Renal pelvis (tissue), 1 donor: ENCODE measurements at regions not wholly inside any gene's neighbourhood (a gene's known extent, or its start where the extent isn't known, plus 50 kb on each side); places are given as distances from the start of the nearest gene placed in this dataset.
"Not testable (repeated sequence)": the region's sequence is repeated elsewhere in the genome, so short reads cannot be mapped to it uniquely, and the experiment has no call there.

Experiments used
- DNase-seq: peaks from one replicate; pipeline ENCODE4 v3.0.0-alpha.2; 2013

DNA sequence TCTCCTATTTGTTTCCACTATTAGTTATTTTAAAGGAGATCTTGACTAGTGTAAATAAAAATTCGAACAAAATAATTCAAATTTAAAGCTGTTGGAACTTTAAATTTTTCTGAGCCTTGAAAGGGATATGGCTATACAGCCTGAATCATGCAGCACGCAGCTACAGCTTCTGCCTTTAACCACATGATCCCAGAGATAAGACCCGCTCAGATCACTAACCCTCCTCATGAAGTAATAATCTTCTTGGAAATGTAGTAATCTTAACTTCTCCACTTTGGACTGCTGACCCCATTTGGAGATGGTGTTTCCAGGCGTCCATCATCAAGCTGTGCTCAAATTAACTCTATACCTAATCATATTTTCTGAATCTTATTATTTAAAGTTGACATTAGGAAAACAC lies 336.6 kb downstream of the DSC3 start:
- no peak for DNase-seq

DNA sequence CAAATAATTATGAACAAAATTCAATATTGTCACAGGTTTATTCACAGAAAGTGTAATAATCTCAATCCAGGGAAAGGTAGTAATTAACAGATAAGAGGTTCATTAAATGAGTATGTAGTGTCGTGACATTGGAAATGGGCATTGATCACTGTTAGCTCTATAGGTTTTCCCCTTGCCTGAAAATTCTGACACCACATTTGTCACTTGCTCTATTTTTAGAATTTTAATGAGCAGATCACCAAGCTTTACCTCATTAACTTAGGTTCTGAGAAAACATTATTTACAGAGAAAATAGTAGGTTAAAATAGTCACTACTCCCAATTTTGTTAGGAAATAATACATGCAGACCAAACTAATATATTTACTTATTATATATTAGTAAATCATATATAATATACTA lies 344.0 kb downstream of the DSC3 start:
- no peak for DNase-seq

DNA sequence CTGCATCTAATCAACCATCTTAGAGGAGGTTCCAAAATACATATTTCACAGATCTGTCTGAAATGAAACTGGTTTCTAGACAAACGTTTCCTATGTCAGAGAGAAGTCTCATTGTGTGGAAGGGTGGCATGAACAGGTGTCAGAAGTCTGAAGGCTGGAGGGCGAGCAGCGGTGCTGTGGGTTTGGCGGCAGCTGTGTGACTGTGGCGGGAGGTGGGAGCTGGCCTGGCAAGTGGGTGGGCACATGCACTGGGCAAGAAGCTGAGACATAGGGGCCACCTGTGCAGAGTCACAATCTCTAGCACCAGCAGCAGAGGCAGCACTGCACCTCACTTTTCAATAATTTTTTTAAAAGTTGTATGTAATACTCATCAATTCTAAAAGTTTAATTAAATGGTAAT lies 346.3 kb downstream of the DSC3 start:
- no peak for DNase-seq

DNA sequence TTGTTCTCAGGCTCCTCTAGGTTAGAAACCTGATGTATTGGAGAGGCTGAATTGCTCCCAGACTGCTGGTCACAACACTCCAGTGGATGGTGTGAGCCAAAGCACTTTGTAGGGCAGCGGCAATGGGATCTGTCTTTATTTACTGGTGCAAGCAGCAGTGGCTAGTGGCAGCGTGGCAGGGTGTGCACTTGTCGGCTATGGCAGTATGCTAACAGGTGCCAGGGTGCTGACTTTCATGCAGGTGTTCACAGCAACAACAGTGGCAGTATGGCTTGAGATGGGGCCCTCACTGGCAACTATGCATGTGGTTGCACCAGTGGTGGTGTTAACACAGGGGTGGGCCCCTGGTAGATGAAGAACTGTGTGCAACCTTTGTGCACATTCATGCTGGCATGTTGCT lies 347.8 kb downstream of the DSC3 start:
- no peak for DNase-seq

DNA sequence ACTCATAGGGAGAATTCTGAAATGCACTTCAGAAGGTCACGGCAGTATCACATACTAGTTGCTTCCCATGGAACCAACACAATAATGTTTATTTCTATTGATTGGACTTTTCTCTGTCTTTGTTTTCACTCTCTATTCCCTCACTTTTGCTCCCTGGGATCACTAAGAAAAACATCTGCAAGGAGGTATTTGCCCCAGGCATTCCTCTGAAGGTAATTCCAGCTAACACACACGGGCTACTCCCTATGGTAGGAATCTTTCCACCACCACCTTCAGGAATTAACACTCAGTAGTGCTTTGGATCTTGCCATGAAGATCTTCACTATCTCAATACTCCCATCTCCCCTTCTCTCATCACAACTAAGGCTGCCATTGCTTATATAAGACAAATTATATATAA lies 353.3 kb downstream of the DSC3 start:
- no peak for DNase-seq

DNA sequence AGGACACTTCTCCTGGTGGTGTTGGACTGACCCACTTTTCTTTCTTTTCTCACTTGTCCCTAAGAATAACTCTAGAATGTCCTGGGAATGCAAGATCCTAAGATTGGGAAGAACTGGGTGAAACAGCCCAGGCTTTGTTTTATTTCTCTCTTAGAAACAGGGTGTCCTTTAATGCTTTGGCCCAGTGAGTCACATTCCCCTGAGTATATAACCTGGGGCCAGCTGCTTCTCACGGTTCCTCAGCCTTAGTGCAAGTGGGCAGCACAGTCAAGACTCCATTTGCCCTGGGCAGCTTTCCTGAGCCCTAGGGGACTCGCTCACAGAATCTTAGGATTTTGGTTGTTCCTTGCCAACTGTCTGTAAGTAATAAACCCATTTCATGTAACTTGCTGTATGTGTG lies 355.0 kb downstream of the DSC3 start:
- DNase-seq = no peak

DNA sequence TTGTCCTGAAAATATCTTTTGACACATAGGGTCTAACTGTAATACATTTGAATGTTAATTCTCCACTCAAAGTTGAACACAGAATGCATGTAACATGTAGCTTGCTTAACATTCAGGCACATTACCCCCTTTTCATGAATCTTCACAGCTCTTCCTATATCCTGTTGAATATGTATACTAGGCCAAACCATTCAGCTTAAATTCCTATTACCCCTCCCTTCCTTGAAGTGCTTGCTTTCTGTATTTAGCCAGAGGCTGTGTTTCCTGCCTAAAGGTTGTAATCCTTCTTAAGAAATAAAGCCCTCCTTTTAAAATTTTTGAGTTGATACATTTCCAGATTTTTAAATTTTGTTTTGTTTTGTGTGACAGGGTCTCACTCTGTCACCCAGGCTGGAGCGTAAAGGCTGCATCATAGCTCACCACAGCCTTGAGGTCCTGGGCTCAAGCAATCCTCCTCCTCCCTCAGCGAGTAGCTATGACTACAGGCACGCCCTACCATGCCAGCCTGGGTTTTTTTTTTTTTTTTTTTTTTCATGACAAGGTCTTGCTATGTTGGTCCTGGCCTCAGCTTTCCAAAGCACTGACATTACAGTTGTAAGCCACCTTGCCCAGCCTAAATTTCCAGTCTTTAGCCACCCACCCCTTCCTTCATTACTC lies 357.6 kb downstream of the DSC3 start:
- no peak for DNase-seq

DNA sequence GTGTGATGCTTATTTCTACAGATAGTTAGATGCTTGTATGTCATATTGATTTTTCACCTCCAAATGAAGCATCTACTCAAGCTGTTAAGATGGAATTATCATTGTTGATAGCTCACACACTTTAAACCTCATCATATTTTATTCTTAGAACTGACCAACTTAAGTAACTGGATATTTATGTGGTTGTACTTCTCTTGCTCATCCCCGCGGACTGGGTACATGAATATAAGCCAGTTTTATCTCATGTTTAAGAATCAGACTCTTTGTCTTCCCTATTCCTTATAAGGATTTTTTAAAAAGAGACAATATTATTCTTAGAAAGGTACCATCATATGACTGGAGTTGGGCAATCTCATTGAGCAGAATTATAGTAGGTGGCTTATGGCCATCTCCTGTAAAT lies 358.7 kb downstream of the DSC3 start:
- DNase-seq = no peak

DNA sequence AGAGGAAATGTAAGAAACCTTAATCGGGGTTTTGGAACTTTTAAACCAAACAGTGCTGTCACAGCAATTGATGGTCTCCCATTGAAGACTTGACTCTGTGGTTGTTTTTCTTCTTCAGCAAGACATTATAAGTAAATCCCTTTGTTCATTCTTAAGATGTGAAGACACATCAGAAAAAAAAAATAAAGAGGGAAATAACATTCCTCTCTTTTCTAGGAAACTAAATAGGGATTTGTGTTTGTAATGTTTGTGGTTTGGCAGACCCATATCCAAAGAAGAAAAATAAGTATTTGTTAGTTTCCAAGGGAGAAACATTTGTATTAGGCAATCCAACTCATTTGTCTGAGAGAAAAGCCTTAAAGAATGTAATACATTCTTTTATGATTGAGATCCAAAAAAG lies 359.9 kb downstream of the DSC3 start:
- DNase-seq = no peak

DNA sequence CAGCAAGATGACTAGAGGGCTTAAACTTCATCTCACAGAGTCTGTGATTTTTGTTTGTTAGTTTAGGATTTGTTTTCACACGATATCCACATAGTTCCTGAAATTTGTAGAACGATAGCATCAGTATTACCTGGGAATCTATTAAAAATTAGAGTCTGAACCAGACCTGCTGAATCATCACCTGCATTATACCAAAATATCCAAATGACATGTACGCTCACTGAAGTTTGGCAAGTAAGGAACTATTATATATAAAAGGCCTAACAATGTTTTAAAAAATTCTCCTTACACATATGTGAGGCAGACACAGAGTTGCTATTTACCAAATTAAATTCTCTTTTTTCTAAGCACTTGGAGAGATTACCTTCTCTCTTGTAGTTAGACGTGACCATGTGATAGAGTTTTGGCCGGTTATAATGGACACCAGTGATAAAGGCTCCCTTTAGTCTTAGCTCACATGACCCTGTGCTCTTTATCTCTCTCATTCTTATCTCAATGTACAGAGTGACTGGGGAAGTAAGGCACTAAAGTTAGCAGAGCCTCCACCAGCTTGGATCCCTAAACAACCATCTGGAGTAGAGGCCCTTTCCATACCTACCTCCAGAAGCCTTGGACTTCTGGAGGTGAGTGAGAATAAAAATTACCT lies 363.1 kb downstream of the DSC3 start:
- no peak for DNase-seq

DNA sequence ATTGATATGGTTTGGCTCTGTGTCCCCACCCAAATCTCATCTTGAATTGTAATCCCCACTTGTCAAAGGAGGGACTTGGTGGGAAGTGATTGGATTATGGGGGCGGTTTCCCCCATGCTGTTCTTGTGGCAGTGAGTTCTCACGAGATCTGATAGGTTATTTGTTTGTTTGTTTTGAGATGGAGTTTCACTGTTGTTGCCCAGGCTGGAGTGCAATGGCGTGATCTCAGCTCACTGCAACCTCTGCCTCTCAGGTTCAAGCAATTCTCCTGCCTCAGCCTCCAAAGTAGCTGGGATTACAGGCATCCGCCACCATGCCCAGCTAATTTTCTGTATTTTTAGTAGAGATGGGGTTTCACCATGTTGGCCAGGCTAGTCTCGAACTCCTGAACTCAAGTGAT lies 364.7 kb downstream of the DSC3 start:
- not testable (repeated sequence) for DNase-seq

DNA sequence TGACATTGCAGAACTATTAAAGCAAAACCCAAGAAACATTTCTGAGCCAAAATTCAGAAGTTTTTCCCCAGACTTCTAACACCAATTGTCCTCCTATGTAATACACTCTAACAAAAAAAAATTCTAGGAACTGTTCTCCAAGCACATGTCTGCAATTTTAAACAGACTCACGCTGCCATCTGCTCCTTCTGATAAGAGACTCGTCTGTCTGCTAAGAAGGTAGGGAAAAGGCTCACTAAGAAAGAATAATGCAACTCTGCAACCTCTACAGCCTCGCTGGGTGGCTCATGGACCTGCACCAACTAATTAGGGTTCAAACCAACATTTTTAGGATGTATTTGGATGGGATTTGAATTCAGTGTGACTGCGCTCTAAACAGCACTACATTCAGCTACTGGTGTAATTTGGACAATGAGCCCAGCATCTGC lies 366.5 kb downstream of the DSC3 start:
- no peak for DNase-seq

DNA sequence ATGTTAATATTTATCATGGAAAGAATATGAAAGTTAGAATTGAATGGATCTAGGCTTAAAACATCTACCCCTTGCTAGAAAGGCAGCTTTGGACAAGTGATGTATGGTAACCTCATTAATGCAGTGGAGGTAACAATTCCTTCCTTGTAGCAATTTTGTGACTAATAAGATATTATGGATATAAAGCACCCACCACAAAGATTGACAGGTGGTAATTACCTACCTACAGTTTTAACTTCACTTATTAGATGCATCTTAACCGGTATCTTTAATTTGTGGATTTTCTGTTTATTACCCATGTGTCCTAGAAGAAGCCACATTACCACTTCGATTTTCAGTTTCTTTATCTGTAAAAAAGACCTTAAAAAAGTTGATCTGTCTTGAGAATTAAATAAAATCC lies 367.0 kb downstream of the DSC3 start:
- no peak for DNase-seq

DNA sequence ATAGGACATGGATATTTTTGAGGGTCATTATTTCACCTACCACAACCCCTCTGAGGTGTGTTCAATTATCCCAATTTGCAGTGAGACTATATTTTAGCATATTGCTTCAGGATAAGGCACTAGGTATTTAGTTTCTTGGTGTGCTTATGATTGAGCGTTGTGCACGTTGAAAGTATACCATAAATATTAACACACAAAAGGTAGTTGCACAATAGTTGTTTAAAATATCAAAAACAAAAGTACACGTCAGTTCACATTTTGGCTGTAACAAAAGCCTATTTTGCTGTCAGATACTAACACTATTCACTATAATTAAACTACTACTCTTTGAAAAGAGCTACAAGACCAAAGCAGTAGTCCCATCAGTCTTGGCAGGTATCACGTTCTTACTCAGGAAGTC lies 367.5 kb downstream of the DSC3 start:
- DNase-seq = no peak

DNA sequence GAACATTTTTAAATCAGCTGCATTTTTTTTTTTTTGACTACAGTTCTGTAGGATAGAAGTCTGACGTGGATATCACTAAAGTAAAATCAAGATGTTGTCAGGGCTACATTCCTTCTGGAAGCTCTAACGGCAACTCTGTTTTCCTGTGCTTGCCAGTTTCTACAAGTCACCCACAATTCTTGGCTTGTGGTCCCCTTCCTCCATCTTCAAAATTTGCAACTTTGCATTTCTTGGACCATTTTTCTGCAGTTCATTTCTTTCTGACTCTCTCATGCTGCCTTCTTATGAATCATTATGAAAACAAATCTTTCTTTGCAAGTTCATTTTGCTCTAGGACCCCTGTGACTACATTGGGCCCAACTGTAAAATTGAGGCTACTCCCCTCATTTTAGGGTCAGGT lies 367.9 kb downstream of the DSC3 start:
- no peak for DNase-seq

DNA sequence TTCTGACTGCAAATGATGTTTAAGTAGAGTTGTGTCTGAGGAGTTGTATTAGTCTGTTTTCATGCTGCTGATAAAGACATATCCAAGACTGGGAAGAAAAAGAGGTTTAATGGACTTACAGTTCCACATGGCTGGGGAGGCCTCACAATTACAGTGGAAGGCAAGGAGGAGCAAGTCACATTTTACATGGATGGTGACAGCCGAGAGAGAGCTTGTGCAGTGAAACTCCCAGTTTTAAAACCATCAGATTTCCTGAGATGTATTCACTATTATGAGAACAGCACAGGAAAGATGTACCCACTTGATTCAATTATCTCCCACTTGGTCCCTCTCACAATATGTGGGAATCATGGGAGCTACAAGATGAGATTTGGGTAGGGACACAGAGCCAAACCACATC lies 370.1 kb downstream of the DSC3 start:
- DNase-seq = not testable (repeated sequence)

DNA sequence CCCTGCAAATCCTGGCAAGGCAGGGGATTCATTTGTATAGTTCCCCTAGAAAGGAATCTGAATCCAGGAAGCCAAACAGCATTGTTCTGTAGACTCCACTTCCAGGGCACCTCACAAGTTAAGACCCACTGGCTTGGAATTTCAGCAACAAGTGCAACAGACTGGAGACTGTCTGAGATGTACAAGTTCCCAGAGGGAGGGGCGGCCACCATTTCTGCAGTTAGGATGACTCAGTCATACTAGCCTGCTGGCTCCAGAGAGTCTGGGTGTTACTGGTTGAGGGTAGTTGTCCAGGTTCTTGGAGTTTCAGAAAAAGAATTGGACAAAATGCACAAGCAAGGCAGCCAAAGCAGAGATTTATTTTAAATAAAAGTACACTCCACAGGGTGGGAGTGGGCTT lies 384.2 kb downstream of the DSC3 start:
- DNase-seq = no peak

DNA sequence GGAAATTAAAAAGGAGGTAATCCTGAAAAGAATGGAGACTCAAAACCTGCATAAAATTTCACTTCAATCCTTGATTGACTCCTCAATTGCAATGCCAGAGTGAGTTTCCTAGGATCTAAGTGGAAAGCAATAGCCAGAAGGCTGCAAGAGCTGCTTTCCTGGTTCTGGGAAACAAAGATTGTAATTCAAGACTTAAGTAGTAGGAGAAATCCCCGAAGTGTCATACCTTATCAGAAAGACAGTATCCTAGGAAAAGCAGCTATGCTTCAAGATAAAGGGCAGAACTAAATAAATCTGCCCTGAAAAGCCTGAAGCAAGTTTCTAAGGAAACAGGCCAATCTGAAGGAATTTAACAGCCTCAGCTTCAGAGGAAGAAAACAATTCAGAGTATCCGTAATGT lies 390.2 kb downstream of the DSC3 start:
- peak; percentile 7 for DNase-seq

DNA sequence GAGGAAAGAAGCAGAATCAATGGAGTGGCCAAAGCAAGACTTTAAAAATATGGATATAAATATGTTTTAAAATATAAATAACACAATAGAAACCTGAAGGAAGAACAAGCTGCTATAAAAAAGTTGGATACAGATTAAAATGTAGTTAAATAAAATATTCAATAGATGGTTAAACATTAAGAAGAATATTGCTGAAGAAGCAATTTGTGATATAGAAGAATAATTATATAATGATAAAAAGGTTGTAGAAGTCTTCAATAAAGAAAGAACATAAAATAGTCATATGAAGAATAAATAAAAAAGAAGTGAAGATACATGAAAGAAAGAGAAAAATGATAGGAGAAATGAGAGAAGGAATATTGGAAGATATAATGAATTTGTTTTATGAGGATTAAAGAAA lies 392.0 kb downstream of the DSC3 start:
- DNase-seq = no peak

DNA sequence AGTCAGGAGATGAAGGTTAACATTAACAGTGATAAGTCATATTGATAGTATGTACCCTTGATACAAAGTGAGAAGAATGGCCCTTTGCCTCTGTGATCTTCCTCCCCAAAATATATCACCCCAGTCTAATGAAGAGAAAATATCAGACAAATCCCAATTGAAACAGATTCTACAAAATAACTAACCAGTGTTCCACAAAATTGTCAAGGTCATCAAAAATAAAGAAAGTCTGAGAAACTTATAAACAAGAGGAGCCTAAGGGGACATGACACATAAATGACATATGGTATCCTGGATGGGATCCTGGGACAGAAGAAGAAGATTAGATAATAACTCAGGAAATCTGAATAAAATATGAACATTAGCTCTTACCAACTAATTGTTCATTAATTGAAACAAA lies 398.4 kb downstream of the DSC3 start:
- DNase-seq = no peak

DNA sequence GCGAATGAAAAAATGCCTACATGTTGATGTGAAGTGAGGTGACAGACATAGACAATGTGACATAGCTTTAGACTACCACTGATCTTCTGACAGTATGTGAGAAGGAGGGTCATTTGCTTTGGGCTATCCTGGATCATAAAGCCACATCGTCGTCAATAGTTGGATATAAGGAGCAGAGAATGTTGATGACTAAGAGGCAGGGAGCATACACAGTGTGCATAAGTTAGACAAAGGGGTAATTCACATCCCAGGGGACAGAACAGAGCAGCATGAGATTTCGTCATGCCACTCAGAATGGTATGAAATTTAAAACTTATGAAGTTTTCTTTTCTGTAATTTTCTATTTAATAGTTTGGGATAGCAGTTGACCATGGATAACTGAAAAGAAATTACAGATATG lies 403.2 kb downstream of the DSC3 start:
- no peak for DNase-seq

DNA sequence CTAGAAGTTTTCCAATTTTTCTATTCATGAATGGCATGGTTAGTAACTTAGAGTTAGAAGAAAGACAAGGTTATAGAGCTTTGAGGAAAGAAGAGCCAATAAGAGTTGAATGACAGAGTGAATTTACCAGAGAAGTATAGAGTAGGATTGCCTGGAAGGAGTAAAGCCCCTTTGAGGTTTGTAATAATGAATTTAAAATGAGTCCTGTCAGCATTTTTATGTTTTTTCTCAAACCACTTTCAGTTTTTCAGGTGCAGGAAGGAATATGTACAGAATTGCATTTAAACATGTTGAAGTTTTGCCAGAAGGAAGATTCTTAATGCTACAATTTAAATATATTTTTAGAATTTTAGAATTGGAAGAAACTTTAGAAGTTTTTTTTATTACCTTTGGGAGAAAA lies 408.3 kb downstream of the DSC3 start:
- no peak for DNase-seq

DNA sequence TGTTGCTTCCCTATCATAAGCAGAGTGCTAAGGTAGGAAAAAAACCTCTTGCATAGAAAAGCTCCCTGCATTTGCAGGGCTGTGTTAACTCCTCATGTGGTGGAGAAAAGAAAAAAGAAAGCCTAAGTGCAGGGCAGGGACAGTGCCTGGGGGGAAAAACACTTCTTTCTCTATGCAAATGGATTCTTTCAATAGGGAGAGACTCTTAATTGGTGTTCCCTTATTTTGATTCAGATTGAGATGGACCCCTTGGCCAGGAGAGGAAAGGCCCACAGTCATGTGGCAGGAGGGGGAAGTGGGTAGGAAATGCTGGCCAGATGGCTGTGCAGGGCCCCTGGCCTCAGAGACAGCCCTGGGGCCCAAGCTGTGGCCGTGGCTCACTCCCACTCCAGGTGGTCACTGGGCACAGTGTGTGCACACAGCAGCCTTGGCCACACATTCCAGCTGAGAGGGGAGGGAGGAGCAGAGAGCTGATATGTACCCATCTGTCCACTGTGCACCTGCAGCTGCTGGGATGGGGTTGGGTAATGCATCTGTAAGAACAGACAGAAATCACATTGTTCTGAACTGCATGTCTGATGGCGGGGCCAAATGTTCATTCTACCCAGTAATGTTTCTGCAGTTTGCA lies 410.4 kb downstream of the DSC3 start:
- no peak for DNase-seq

DNA sequence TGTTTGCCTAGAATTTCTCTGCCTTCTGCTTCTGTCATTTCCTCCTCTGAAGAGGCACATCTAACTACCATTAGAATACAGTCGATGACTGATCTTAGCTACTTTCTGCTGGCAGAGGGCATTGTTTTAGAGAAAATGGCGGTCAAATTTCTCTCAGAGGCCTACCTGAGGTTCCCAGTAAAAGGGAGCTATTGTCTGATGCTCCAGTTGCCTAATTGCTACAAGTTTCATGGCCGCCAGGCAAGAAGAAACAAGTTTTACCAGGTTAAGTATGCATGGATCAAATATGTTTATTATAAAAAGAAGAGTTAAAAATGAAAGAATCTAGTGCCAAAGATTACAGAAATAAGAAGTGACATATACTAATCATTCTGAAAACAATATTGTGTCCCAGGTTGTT lies 416.6 kb downstream of the DSC3 start:
- DNase-seq = no peak
